PFSK-1 (cell line): ENCODE measurements at regions not wholly inside any gene's neighbourhood (a gene's known extent, or its start where the extent isn't known, plus 50 kb on each side); places are given as distances from the start of the nearest gene placed in this dataset.

ENCODE experiments used
- POLR2AphosphoS5 ChIP-seq: IDR thresholded peaks from 2 replicates; pipeline ENCODE4 v1.6.1; 2012; ENCODE audit warnings: low read depth, mild to moderate bottlenecking, control low read depth, low read length, moderate library complexity
- REST ChIP-seq, 2 experiments: IDR thresholded peaks; 2 replicates each; pipeline versions ENCODE4 v1.6.1 to v1.8.0; 2011 to 2012; ENCODE audit warnings: low read depth in 2 of 2, low read length in 2 of 2, control low read depth in 1 of 2, inconsistent platforms in 1 of 2, mild to moderate bottlenecking in 1 of 2, moderate library complexity in 1 of 2; ENCODE audit not compliant: insufficient read depth in 1 of 2
- SIN3A ChIP-seq: IDR thresholded peaks from 2 replicates; pipeline ENCODE4 v1.6.1; 2012; ENCODE audit warnings: mild to moderate bottlenecking, low read length, moderate library complexity, borderline replicate concordance; ENCODE audit not compliant: insufficient read depth
- TAF1 ChIP-seq: IDR thresholded peaks from 2 replicates; pipeline ENCODE4 v1.6.1; 2012; ENCODE audit warnings: low read length, control low read depth, borderline replicate concordance; ENCODE audit not compliant: insufficient read depth

GRCh38 chr10:6642876-6643275 lies 62.8 kb upstream of the PRKCQ start:
- TF ChIP-seq POLR2AphosphoS5: no peak
- no peak for TF ChIP-seq TAF1
- no peak for TF ChIP-seq SIN3A
- TF ChIP-seq REST (IDR thresholded peaks at IDR 0.05; ENCODE audit: insufficient read depth in 1 of 2, low read depth in 2 of 2, low read length in 2 of 2): no peak
